ENCODE measurements at regions not wholly inside any gene's neighbourhood (a gene's known extent, or its start where the extent isn't known, plus 50 kb on each side); places are given as distances from the start of the nearest gene placed in this dataset.

DNA sequence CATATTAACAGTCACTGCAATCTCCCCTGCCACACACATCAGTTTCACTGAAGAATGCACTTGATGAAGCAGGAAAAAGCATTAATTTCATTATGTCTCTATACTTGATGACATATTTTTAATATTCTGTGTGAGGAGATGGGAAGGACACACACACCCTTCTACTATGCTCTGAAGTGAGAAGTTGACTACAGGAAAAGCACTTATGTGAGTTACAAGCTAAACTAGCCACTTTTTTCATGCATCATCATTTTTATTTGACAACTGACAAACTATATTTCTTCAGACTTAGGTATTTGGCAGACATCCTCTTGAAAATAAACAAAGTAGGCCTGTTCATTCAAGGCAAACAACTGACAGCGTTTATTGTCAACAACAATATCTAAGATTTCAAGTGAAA lies 150.4 kb upstream of the ID2 start:
- Mint-ChIP-seq H3K36me3 (ENCODE audit: insufficient read depth) (no peaks in the 10 kb centered on the region), H3K9me3 (peaks cover 0 to 3% of the 10 kb centered on the region in 2 donors), H3K27ac (no peak overlapping the region), H3K4me1 (ENCODE audit: low read depth in 2 of 2) (peaks cover 13 to 21% of the 10 kb centered on the region in 2 donors), H3K4me3 (no peak overlapping the region), H3K27me3 (no peaks in the 10 kb centered on the region)
- DNase-seq (no peak), ATAC-seq (replicated peaks) (no peak)

- DNase-seq: no peak
- Mint-ChIP-seq H3K4me3 (no peak overlapping the region), H3K27ac (no peak overlapping the region), H3K36me3 (ENCODE audit: insufficient read depth) (no peaks in the 10 kb centered on the region), H3K9me3 (peaks cover 0 to 3% of the 10 kb centered on the region in 2 donors), H3K27me3 (no peaks in the 10 kb centered on the region), H3K4me1 (ENCODE audit: low read depth in 2 of 2) (peaks cover 20 to 27% of the 10 kb centered on the region in 2 donors)
- no peak for ATAC-seq (replicated peaks)
These were observed 149.4 kb upstream of the ID2 start for GRCh38 chr2:8532438-8532837.

GRCh38 chr2:8533923-8534322 lies 147.9 kb upstream of the ID2 start:
- Mint-ChIP-seq H3K4me3 (no peak overlapping the region), H3K4me1 (ENCODE audit: low read depth in 2 of 2) (peaks cover 25% of the 10 kb centered on the region in 2 donors), H3K27me3 (no peaks in the 10 kb centered on the region), H3K27ac (no peak overlapping the region), H3K9me3 (peaks cover 0 to 3% of the 10 kb centered on the region in 2 donors), H3K36me3 (ENCODE audit: insufficient read depth) (no peaks in the 10 kb centered on the region)
- no peak for DNase-seq
- ATAC-seq (replicated peaks): no peak

DNA sequence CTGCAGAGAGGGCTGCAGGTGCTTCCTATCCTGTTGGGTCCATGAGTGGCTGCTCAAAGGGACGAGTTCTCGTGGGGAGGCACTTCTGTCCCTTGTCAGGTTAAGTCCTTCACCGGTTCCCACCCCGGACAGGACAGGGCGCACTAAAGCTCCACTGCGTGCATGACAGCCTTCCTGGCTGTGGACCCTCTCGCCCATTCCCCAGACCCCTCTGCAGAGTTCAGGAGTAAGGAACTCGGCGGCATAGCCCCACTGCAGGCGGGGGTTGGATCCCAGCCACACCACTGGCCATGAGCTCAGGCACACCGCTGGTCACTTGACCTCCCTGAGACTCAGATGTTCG lies 147.5 kb upstream of the ID2 start:
- Mint-ChIP-seq H3K27ac (no peak overlapping the region), H3K27me3 (no peaks in the 10 kb centered on the region), H3K4me3 (no peak overlapping the region)

DNA sequence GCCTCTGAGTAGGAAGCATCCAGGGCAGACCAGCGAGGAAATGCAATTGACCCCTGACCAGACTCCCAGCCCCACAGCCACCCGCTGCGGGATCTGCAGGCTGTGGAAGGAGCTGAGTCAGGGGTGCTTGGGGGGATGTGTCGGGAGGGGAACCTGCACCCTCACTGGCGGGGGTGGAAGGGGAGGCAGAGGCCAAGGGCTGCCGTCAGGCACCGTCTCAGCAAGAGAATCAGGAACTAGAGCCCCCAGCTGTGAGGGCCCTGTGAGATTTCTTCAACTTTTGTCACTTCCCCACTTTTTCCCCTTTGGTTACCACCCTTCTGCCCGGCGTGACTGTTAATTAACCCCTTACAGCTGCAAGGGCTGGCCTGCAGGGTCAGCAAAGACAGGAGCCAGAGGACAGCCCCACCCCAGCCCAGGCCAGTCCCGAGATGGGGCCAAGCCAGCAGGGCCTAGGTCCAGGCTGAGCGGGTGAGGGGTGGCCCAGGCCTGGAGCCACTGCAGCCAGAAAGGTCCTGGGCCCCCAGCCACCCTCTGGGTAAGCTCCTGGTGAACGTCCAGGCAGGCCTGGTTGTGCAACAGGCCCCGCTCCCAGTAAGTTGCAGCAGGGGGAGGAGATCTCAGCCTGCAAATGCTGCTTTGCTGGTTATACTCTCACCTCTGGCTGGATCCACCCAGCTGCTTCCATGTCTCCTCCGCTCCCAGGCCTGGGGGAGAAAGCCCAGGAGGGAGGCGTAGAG lies 147.0 kb upstream of the ID2 start:
- Mint-ChIP-seq H3K4me3 (no peak overlapping the region), H3K9me3 (peaks cover 0 to 3% of the 10 kb centered on the region in 2 donors), H3K4me1 (ENCODE audit: low read depth in 2 of 2) (peaks cover 25 to 27% of the 10 kb centered on the region in 2 donors), H3K27ac (no peak overlapping the region), H3K36me3 (ENCODE audit: insufficient read depth) (no peaks in the 10 kb centered on the region), H3K27me3 (no peaks in the 10 kb centered on the region)
- ATAC-seq (replicated peaks): peak; percentile 32
- DNase-seq: no peak

More for the DNA sequence above, 147.5 kb upstream of the ID2 start:
- Mint-ChIP-seq H3K36me3 (ENCODE audit: insufficient read depth) (no peaks in the 10 kb centered on the region), H3K4me1 (ENCODE audit: low read depth in 2 of 2) (peaks cover 25 to 26% of the 10 kb centered on the region in 2 donors), H3K9me3 (peaks cover 0 to 3% of the 10 kb centered on the region in 2 donors)
- no peak for DNase-seq
- no peak for ATAC-seq (replicated peaks)

- Mint-ChIP-seq H3K27me3 (no peaks in the 10 kb centered on the region), H3K36me3 (ENCODE audit: insufficient read depth) (no peaks in the 10 kb centered on the region), H3K4me3 (no peak overlapping the region), H3K9me3 (peaks cover 0 to 3% of the 10 kb centered on the region in 2 donors), H3K27ac (peak overlapping the region; percentile 85 to 91), H3K4me1 (ENCODE audit: low read depth in 2 of 2) (peaks cover 30 to 32% of the 10 kb centered on the region in 2 donors)
- DNase-seq (no peak), ATAC-seq (replicated peaks) (no peak)
These were observed 146.4 kb upstream of the ID2 start for GRCh38 chr2:8535469-8535795.

DNA sequence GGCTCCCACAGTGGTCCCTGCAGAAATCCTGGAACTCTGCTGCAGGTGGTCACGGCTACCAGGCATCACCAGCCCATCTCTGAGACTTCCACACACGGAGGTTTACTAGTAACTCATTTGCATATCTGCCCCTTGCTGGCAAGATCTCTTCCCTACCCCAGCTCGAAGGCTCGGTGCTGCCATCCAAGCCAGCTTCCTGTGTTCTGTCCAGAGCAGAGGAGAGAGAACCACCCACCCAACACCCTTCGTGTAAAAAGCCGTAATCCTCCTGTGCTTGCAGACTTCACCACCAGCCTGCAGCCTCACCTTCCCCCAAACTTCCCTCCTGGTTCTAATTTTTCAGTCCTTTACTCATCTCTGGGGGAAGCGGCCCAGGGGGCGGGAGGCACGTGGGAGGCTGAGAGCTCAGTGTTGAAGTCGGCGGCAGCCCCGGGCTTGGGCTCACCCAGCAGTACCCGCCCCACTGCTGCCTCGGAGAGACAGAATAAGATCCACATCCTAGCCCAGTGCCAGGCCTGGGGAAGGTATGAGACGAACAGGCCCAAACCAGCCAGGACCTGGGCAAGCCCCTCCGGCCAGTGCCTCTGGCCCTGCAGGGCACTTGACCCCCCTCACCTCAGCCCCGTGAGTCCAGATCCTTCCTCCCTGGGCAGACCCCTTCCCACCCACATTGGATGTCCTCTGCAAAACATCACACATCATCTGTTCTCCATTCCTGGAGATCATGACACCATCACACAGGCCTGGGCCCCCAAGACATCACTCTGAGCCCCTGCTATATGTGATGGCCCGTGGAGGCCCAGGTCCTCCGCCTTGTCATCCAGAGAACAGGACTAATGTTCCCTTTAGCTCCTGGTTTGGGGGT lies 145.8 kb upstream of the ID2 start:
- peak overlapping the region; percentile 85 to 91 for H3K27ac Mint-ChIP-seq
- peaks cover 0 to 3% of the 10 kb centered on the region in 2 donors for H3K9me3 Mint-ChIP-seq
- peaks cover 36 to 38% of the 10 kb centered on the region in 2 donors for H3K4me1 Mint-ChIP-seq (ENCODE audit: low read depth in 2 of 2)
- no peaks in the 10 kb centered on the region for H3K27me3 Mint-ChIP-seq
- ATAC-seq (replicated peaks): peak; percentile 32
- no peaks in the 10 kb centered on the region for H3K36me3 Mint-ChIP-seq (ENCODE audit: insufficient read depth)
- no peak for DNase-seq
- peak overlapping the region; percentile 18 to 42 for H3K4me3 Mint-ChIP-seq

DNA sequence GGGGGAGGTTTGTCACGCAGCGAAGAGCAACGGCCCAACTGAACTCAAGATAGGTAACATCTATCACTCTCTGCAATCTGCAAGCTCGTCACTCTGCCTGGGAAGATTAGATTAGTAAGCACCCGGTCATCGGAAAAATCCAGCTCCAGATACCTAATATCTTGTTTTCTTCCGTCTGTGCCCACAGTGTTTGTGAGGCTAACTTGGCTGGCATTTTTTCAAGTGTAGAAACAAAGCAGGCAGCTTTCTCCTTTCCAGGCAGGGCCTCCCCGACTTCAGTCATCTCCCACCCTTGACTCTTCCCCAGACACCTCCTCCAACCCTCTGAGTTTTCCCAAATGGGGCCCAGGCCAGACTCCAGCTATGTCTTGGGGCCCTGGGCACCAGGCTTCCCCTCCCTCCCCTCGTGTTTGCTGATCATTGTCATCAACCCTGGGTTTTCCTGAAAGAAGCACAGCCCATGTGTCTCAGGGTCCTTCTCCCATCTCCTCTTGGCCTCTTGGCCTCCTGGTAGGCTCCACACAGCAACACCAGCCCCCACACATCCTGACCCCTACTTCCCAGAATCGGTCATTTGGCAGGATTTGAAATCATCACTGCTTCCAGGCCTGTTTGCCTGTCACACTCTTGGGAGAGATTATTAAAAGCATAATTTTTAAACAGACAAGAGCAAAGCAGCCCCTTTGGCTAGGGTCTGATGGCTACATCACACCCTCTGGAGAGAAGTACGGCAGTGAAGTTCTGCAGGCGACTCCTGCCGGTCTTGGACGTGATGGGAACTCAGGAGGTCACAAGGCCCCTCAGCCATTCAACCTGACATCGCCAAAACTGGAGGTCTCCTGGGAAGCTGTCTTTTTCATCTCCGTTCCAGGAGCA lies 144.9 kb upstream of the ID2 start:
- peaks cover 0 to 2% of the 10 kb centered on the region in 2 donors for H3K9me3 Mint-ChIP-seq
- no peak for DNase-seq
- H3K36me3 Mint-ChIP-seq (ENCODE audit: insufficient read depth): no peaks in the 10 kb centered on the region
- H3K4me1 Mint-ChIP-seq (ENCODE audit: low read depth in 2 of 2): peaks cover 41 to 47% of the 10 kb centered on the region in 2 donors
- H3K4me3 Mint-ChIP-seq: no peak overlapping the region
- no peaks in the 10 kb centered on the region for H3K27me3 Mint-ChIP-seq
- ATAC-seq (replicated peaks): no peak
- H3K27ac Mint-ChIP-seq: peak overlapping the region; percentile 85 to 91

DNA sequence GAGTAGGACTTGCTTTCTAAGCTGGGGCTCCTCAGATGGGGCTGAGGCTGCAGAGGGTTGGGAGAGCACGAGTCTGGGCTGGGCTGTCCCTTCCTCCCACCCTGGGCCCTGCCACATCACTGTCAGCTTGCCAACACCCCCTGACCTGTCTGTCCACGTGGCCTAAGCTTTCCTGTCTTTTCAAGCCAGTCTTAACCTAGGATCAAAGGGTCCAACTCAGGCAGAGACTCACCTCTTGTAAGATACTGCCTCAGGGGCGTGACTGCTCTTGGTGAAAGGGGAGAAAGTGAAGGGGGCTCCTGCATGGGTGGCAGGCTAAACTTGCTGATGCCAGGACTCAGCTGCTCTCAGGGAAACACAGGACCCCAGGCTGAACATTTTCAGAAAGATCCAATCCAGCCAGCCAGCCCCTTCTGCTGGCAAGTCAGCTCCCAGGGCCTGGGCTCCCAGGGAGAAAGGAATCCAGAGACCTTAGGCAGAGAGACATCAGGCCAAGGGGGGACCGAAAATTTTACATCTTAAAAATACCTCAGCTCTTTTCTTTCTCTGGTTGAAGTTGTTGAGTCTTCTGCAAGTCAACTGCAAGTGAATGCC lies 144.2 kb upstream of the ID2 start:
- no peak for DNase-seq
- Mint-ChIP-seq H3K4me3 (no peak overlapping the region), H3K27ac (peak overlapping the region; percentile 38 to 47), H3K27me3 (no peaks in the 10 kb centered on the region), H3K36me3 (ENCODE audit: insufficient read depth) (no peaks in the 10 kb centered on the region), H3K9me3 (no peaks in the 10 kb centered on the region), H3K4me1 (ENCODE audit: low read depth in 2 of 2) (peaks cover 47 to 53% of the 10 kb centered on the region in 2 donors)
- ATAC-seq (replicated peaks): no peak

DNA sequence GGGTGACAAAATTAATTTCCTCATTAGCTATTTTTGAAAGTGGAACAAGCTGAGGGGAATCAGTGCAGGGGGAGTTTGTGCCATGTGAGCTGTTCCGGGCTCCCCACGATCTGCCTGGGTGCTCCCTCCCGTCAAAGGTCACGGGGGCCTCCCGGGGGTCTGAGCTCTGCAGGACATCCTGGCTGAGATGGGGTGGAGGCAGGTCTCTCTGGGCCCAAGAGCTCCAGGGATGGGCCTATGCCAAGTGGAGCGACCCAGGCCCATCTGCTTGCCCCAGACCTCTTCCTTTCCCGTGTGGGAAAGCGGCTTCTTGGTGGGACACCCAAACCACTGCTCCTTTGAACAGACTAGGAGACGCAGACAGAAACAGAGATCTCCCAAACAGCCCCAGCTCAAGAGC lies 143.3 kb upstream of the ID2 start:
- DNase-seq (no peak), ATAC-seq (replicated peaks) (no peak)
- Mint-ChIP-seq H3K36me3 (ENCODE audit: insufficient read depth) (peaks cover 4% of the 10 kb centered on the region), H3K9me3 (no peaks in the 10 kb centered on the region), H3K27ac (peak overlapping the region; percentile 38 to 47), H3K4me3 (no peak overlapping the region), H3K27me3 (no peaks in the 10 kb centered on the region), H3K4me1 (ENCODE audit: low read depth in 2 of 2) (peaks cover 56 to 61% of the 10 kb centered on the region in 2 donors)

GRCh38 chr2:8538931-8539621 lies 142.8 kb upstream of the ID2 start:
- DNase-seq (no peak), ATAC-seq (replicated peaks) (no peak)
- H3K4me1 Mint-ChIP-seq (ENCODE audit: low read depth in 2 of 2): peaks cover 61 to 66% of the 10 kb centered on the region in 2 donors
- peak overlapping the region in 1 of 2 donors; percentile 90 for H3K27ac Mint-ChIP-seq
- H3K4me3 Mint-ChIP-seq: no peak overlapping the region
- H3K27me3 Mint-ChIP-seq: no peaks in the 10 kb centered on the region
- H3K36me3 Mint-ChIP-seq (ENCODE audit: insufficient read depth): peaks cover 6% of the 10 kb centered on the region
- no peaks in the 10 kb centered on the region for H3K9me3 Mint-ChIP-seq

DNA sequence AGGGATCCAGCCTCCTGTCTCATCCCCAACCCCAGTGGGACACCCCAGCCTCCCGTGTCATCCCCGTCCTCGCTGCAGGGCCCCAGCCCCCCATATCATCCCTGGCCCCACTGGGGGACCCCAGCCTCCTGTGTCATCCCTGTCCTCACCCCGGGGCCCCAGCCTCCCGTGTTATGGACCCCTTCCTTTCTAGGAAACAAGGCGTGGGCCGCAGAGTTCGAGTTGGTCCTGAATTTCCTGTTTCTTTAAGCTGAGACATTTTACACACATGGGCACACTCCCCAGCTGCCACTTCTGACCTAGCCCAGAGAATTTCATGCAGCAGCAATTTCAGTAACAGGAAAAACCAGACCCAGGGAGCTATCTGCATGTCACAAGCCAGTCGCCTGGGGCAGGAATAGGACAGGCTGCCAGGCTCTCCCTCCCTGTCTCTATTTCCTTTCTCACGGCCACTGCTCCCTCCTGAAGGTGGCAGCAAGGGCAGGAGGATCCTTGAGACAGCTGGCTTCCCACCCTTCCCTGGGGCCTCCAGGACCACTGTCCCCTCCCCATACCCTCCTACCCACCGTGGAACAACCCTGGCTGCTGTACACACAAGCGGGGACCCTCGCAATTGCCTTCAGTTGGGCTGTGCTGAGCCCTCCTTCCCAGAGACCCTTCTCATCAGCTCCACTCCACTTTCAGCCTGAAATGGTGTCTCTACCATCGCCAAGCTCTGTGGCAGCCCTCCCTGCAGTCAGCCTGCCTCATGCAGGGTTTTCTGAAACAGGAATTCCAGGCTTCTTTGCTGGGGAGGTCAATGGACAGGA lies 141.9 kb upstream of the ID2 start:
- Mint-ChIP-seq H3K27ac (peak overlapping the region; percentile 90), H3K4me3 (peak overlapping the region; percentile 49 to 63), H3K9me3 (no peaks in the 10 kb centered on the region), H3K27me3 (no peaks in the 10 kb centered on the region), H3K36me3 (ENCODE audit: insufficient read depth) (peaks cover 12% of the 10 kb centered on the region), H3K4me1 (ENCODE audit: low read depth in 2 of 2) (peaks cover 69 to 75% of the 10 kb centered on the region in 2 donors)
- ATAC-seq (replicated peaks) (no peak), DNase-seq (no peak)
